ENCODE measurements at regions not wholly inside any gene's neighbourhood (a gene's known extent, or its start where the extent isn't known, plus 50 kb on each side); places are given as distances from the start of the nearest gene placed in this dataset.

GRCh38 chr20:16978497-16978896, 230.3 kb downstream of the OTOR start:
- TF ChIP-seq CTCF (tag by site-specific recombination; IDR thresholded peaks at IDR 0.05), result no peak
- TF ChIP-seq ZNF530 (tag by site-specific recombination; IDR thresholded peaks at IDR 0.05; ENCODE audit: low read depth), result no peak
- no peak for TF ChIP-seq ZNF488 (tag by site-specific recombination; IDR thresholded peaks at IDR 0.05)
- TF ChIP-seq HOXA7 (CRISPR knock-in tag; IDR thresholded peaks at IDR 0.05; ENCODE audit: borderline replicate concordance), result no peak
- TF ChIP-seq, protein P1, sequence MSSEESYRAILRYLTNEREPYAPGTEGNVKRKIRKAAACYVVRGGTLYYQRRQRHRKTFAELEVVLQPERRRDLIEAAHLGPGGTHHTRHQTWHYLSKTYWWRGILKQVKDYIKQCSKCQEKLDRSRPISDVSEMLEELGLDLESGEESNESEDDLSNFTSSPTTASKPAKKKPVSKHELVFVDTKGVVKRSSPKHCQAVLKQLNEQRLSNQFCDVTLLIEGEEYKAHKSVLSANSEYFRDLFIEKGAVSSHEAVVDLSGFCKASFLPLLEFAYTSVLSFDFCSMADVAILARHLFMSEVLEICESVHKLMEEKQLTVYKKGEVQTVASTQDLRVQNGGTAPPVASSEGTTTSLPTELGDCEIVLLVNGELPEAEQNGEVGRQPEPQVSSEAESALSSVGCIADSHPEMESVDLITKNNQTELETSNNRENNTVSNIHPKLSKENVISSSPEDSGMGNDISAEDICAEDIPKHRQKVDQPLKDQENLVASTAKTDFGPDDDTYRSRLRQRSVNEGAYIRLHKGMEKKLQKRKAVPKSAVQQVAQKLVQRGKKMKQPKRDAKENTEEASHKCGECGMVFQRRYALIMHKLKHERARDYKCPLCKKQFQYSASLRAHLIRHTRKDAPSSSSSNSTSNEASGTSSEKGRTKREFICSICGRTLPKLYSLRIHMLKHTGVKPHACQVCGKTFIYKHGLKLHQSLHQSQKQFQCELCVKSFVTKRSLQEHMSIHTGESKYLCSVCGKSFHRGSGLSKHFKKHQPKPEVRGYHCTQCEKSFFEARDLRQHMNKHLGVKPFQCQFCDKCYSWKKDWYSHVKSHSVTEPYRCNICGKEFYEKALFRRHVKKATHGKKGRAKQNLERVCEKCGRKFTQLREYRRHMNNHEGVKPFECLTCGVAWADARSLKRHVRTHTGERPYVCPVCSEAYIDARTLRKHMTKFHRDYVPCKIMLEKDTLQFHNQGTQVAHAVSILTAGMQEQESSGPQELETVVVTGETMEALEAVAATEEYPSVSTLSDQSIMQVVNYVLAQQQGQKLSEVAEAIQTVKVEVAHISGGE (tag by site-specific recombination; conservative IDR thresholded peaks at IDR 0.05; ENCODE audit: low read depth), result no peak
- no peak for TF ChIP-seq ZNF626 (tag by site-specific recombination; IDR thresholded peaks at IDR 0.05)

All from HEK293 (cell line).